Omental fat pad (tissue), 3 donors: ENCODE measurements at regions not wholly inside any gene's neighbourhood (a gene's known extent, or its start where the extent isn't known, plus 50 kb on each side); places are given as distances from the start of the nearest gene placed in this dataset.

Source experiments
- ATAC-seq: fragments of 150-250 bp; one replicate; pipeline ENCODE4 v1.9.1; 2016; ENCODE audit warnings: mild to moderate bottlenecking, moderate library complexity; ENCODE audit not compliant: low FRiP score
- DNase-seq: peaks from one replicate; pipeline ENCODE4 v3.0.0-alpha.2; 2019; ENCODE audit warnings: low spot score
- TF ChIP-seq, protein P1 (sequence below), 3 donors: fragments of 450-650 bp; IDR thresholded peaks; one replicate each; pipeline ENCODE4 v1.5.1; 2016 to 2017; ENCODE audit warnings: antibody characterized with exemption in 3 of 3, mild to moderate bottlenecking in 3 of 3, moderate library complexity in 2 of 3

DNA sequence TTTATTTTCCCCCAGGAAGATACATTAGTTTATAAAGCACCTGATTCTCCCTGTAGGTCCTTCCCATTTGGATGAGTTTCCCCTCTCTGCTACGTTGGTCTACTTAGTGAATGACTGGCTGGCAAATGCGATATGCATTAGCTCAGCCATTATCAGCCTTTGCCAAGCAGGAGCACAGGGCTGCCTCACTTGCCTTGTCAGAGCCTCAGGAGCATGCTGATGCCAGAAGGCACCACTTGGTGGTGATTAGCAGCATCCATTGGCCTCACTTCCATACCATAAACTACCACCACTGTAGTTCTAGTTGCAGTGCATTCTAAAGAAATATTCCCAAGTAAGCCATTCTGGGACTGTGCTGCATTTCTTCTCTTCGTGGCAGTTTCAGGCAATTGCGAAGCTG lies 442.8 kb upstream of the CHST9 start:
- ATAC-seq (no peak), DNase-seq (no peak)
- TF ChIP-seq, protein P1, sequence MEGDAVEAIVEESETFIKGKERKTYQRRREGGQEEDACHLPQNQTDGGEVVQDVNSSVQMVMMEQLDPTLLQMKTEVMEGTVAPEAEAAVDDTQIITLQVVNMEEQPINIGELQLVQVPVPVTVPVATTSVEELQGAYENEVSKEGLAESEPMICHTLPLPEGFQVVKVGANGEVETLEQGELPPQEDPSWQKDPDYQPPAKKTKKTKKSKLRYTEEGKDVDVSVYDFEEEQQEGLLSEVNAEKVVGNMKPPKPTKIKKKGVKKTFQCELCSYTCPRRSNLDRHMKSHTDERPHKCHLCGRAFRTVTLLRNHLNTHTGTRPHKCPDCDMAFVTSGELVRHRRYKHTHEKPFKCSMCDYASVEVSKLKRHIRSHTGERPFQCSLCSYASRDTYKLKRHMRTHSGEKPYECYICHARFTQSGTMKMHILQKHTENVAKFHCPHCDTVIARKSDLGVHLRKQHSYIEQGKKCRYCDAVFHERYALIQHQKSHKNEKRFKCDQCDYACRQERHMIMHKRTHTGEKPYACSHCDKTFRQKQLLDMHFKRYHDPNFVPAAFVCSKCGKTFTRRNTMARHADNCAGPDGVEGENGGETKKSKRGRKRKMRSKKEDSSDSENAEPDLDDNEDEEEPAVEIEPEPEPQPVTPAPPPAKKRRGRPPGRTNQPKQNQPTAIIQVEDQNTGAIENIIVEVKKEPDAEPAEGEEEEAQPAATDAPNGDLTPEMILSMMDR (IDR thresholded peaks at IDR 0.05), result no peak

DNA sequence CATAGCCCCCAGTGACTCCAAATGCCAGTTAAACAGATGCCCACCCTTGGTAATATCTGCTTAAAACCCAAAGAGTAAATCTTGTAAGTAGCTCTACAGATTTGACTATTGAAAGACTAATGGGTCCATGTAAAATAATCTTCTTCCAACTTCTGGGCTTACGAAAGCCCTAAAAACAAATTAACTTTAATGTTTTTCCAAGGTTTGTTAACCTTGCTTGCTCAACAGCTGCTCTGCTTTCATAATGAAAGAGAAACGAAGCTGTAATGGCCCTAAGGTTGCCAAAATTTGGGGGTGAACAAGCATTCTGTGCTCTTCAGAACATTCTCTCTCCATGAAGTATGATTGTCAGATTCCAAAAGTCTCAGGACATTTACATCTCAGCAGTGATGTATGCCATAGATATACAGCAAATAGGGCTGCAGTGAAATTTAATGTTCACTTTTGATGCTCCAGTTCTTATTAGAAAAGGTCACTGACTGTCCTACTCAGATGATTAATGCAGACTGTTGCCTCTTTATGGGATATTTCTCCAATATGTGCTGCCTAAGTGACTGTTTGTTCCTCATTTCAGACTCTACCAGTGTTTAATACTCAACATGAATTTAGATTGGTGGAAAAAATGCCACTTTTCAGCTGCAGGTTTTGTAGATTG lies 436.3 kb upstream of the CHST9 start:
- no peak for ATAC-seq

DNA sequence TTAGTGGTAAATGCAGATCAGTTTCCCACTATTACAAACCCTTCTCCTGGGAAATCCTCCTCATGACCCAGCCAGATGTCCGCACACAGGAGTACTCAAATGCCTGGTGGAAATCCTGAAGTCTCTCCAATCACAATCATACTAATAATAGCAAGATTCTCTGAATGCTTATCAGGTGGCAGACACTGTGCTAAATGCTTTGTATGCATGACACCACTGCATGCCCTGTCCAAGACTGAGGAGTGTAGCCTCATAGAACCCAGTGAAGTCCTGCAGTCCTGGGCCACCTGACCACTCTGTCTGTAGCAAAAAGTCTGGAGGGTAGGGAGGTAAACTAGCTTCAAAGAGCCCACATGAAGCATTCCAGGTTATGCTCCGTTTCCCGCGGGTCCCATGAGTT lies 434.8 kb upstream of the CHST9 start:
- TF ChIP-seq, protein P1 (IDR thresholded peaks at IDR 0.05), result no peak
- ATAC-seq, result no peak
- DNase-seq, result no peak

More for the DNA sequence above, 436.3 kb upstream of the CHST9 start:
- TF ChIP-seq, protein P1 (IDR thresholded peaks at IDR 0.05), result no peak
- no peak for DNase-seq

DNA sequence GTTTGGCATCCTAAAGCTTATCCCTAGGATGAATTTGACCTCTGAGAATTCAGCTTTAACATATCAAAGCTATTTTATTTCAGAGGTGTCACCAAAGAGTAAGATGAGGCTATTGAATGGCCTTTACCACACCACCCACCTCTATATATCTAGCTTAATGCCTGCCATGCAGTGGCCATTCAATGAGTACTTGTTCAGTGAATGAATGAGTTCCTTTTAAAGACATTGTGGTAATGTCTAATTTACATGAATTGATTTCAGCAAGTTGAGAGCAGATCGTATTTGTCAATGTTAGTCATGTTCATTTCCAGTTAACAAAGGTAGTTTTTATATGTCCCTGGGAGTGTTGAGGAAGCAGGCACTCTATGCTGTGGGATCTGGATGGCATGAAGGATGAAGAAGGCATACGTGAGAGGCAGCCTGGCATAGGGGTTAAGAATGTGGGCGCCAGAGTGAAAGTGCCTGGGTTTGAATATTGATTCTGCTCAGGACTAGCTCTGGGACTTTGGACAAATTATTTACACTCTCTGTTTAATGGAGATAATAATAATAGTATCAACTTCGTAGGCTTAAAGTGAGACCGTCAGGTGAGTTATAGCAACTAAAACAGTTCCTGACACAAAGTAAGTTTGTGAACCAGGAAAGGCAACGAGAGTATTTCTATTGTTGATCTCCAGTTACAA lies 434.1 kb upstream of the CHST9 start:
- DNase-seq (no peak), ATAC-seq (no peak)
- TF ChIP-seq, protein P1 (IDR thresholded peaks at IDR 0.05), result no peak

DNA sequence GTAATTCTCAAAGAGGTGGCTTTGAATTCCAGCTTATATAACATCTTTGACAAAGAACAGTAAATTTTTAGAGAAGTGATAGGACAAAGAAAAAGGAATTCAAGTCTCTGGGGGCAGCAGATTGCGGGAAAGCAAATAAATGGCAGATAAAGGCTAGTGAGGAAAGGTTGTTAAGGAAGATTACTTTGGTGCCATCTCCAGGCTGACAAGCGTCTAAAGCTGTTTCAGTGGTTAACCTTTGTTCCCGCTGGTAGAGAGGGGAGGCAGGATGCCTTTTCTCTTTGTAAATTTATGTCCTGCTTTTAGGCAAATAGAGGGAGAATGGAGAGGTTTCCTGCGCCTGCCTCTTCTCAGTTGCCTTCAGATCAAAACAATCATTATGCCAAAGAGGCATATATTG lies 431.2 kb upstream of the CHST9 start:
- no peak for ATAC-seq
- TF ChIP-seq, protein P1 (IDR thresholded peaks at IDR 0.05), result no peak

DNA sequence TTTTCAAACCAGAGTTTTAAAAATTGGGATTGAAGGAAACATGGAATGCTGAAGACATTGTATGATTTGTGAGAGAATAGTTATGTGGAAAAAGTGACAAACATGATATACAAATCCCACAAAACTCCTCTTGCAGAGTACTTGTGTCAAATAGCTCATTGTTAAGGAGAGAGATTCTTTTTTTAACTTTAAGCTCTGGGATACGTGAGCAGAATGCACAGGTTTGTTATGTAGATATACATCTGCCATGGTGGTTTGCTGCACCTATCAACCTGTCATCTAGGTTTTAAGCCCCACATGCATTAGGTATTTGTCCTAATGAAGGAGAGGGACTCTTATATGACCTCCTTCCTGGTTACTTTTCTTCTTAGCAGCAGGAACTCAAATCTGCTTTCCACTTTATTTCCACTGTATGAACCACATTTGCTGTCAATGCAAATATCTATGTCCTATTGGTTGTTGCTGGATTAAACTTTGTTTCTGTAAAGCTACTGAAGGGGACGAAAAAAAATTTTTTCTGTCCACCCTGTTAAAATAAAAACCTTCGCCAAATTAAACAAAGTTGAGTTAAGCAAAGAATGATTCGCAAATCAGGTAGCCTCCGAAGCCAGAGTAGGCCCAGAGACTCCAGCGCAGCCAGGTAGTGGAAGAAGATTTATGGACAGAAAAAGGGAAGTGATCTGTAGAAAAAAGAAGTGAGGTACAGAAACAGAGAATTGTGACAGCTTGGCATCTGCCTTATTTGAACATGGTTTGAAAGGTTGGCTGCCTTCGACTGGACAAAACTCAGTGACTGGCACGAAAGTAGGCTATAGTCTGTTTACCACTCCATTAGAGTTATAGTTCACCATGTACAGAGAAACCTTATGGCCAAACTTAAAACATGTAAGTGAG lies 430.1 kb upstream of the CHST9 start:
- ATAC-seq (no peak), DNase-seq (no peak)
- TF ChIP-seq, protein P1 (IDR thresholded peaks at IDR 0.05), result no peak

More for the DNA sequence above, 431.2 kb upstream of the CHST9 start:
- no peak for DNase-seq
